ENCODE measurements at regions not wholly inside any gene's neighbourhood (a gene's known extent, or its start where the extent isn't known, plus 50 kb on each side); places are given as distances from the start of the nearest gene placed in this dataset.

- H3K4me1 ChIP-seq = no peaks in the 10 kb centered on the region
- H3K36me3 ChIP-seq = no peaks in the 10 kb centered on the region
- H3K4me3 ChIP-seq = no peak overlapping the region
- no peak overlapping the region for H3K27ac ChIP-seq
- 86 to 87% methylated on average over 10 to 13 of the region's 13 CpGs for WGBS, 2 donors
- peaks cover 0 to 5% of the 10 kb centered on the region in 2 donors for H3K27me3 ChIP-seq
- H3K9me3 ChIP-seq = peaks cover 0 to 22% (median 0%) of the 10 kb centered on the region in 4 donors
- no peak for DNase-seq (ENCODE audit: low spot score in 2 of 2)
- TF ChIP-seq POLR2A (IDR thresholded peaks at IDR 0.05) = no peak
- no peak for TF ChIP-seq EP300 (IDR thresholded peaks at IDR 0.05)
- no peak for TF ChIP-seq CTCF (IDR thresholded peaks at IDR 0.05)
Observed at GRCh38 chr22:49619301-49619700, 208.4 kb downstream of the BRD1 start.

GRCh38 chr22:49618677-49618953 is 209.1 kb downstream of the BRD1 start:
- WGBS, 2 donors = 79 to 81% methylated on average over 7 to 8 of the region's 8 CpGs
- Histone ChIP-seq H3K9me3 (peaks cover 0 to 28% (median 0%) of the 10 kb centered on the region in 4 donors), H3K4me1 (no peaks in the 10 kb centered on the region), H3K4me3 (no peak overlapping the region), H3K27me3 (peaks cover 0 to 5% of the 10 kb centered on the region in 2 donors), H3K36me3 (no peaks in the 10 kb centered on the region), H3K27ac (no peak overlapping the region)
- DNase-seq (ENCODE audit: low spot score in 2 of 2) = no peak
- no peak for TF ChIP-seq CTCF (IDR thresholded peaks at IDR 0.05)
- no peak for TF ChIP-seq EP300 (IDR thresholded peaks at IDR 0.05)
- TF ChIP-seq POLR2A (IDR thresholded peaks at IDR 0.05) = no peak

GRCh38 chr22:49617866-49618676 is 209.6 kb downstream of the BRD1 start:
- no peak for DNase-seq (ENCODE audit: low spot score in 2 of 2)
- 72% methylated on average over 18 to 23 of the region's 23 CpGs for WGBS, 2 donors

GRCh38 chr22:49617264-49617663 is 210.4 kb downstream of the BRD1 start:
- TF ChIP-seq CTCF (IDR thresholded peaks at IDR 0.05) (no peak), EP300 (IDR thresholded peaks at IDR 0.05) (no peak), POLR2A (IDR thresholded peaks at IDR 0.05) (no peak)
- no peaks in the 10 kb centered on the region for H3K4me1 ChIP-seq

More at GRCh38 chr22:49617866-49618676, 209.6 kb downstream of the BRD1 start:
- TF ChIP-seq CTCF (IDR thresholded peaks at IDR 0.05) = no peak
- TF ChIP-seq EP300 (IDR thresholded peaks at IDR 0.05) = no peak
- TF ChIP-seq POLR2A (IDR thresholded peaks at IDR 0.05) = no peak
- Histone ChIP-seq H3K4me1 (no peaks in the 10 kb centered on the region), H3K36me3 (peaks cover 0 to 1% (median 0%) of the 10 kb centered on the region in 3 donors), H3K27ac (no peak overlapping the region), H3K4me3 (no peak overlapping the region), H3K9me3 (peaks cover 0 to 34% (median 0%) of the 10 kb centered on the region in 4 donors), H3K27me3 (peaks cover 0 to 5% of the 10 kb centered on the region in 2 donors)

More at GRCh38 chr22:49617264-49617663, 210.4 kb downstream of the BRD1 start:
- peaks cover 0 to 5% of the 10 kb centered on the region in 2 donors for H3K27me3 ChIP-seq
- no peak overlapping the region for H3K4me3 ChIP-seq
- peaks cover 0 to 42% (median 0%) of the 10 kb centered on the region in 4 donors for H3K9me3 ChIP-seq
- H3K27ac ChIP-seq = no peak overlapping the region
- peaks cover 0 to 3% (median 0%) of the 10 kb centered on the region in 3 donors for H3K36me3 ChIP-seq
- no peak for DNase-seq (ENCODE audit: low spot score in 2 of 2)
- 65 to 80% methylated on average over 6 of the region's 6 CpGs for WGBS, 2 donors

Measured in tibial nerve (tissue), 4 donors.